ENCODE measurements at regions not wholly inside any gene's neighbourhood (a gene's known extent, or its start where the extent isn't known, plus 50 kb on each side); places are given as distances from the start of the nearest gene placed in this dataset.

GRCh38 chr7:125465527-125465926 is 535.9 kb upstream of the POT1 start:
- ATAC-seq = no peak
- peak; percentile 18; the same call in 1 of the 2 replicates for TF ChIP-seq TCF4 (CRISPR knock-in tag; IDR thresholded peaks at IDR 0.05; ENCODE audit: borderline replicate concordance)
- TF ChIP-seq RARB (CRISPR knock-in tag; IDR thresholded peaks at IDR 0.05) = no peak

- no peak for ATAC-seq
- TF ChIP-seq ZC3H10 (CRISPR knock-in tag; IDR thresholded peaks at IDR 0.05) (no peak), ZFP3 (CRISPR knock-in tag; IDR thresholded peaks at IDR 0.05) (no peak), SNAI2 (CRISPR knock-in tag; IDR thresholded peaks at IDR 0.05) (no peak), OSR1 (CRISPR knock-in tag; IDR thresholded peaks at IDR 0.05) (no peak), GLIS3 (CRISPR knock-in tag; IDR thresholded peaks at IDR 0.05) (no peak), ISL1 (CRISPR knock-in tag; IDR thresholded peaks at IDR 0.05) (no peak), ESRRG (CRISPR knock-in tag; IDR thresholded peaks at IDR 0.05) (no peak), TCF4 (CRISPR knock-in tag; IDR thresholded peaks at IDR 0.05; ENCODE audit: borderline replicate concordance) (no peak), ZNF70 (CRISPR knock-in tag; IDR thresholded peaks at IDR 0.05) (no peak), ZFP30 (CRISPR knock-in tag; IDR thresholded peaks at IDR 0.05) (no peak), CSDC2 (CRISPR knock-in tag; IDR thresholded peaks at IDR 0.05) (no peak), ZNF8 (CRISPR knock-in tag; IDR thresholded peaks at IDR 0.05) (no peak), TSHZ2 (CRISPR knock-in tag; IDR thresholded peaks at IDR 0.05) (no peak), POU6F1 (CRISPR knock-in tag; IDR thresholded peaks at IDR 0.05; ENCODE audit: borderline replicate concordance, low read depth) (no peak), ARNTL (CRISPR knock-in tag; IDR thresholded peaks at IDR 0.05; ENCODE audit: borderline replicate concordance, low read depth) (no peak), ZNF565 (CRISPR knock-in tag; conservative IDR thresholded peaks at IDR 0.05; ENCODE audit: low read depth) (no peak), PPARA (CRISPR knock-in tag; IDR thresholded peaks at IDR 0.05; ENCODE audit: borderline replicate concordance) (no peak)
Observed at GRCh38 chr7:125462615-125463014, 533.0 kb upstream of the POT1 start.

GRCh38 chr7:125459038-125459437 is 529.4 kb upstream of the POT1 start:
- TF ChIP-seq ZNF8 (CRISPR knock-in tag; IDR thresholded peaks at IDR 0.05) (no peak), RARB (CRISPR knock-in tag; IDR thresholded peaks at IDR 0.05) (no peak), BACH2 (CRISPR knock-in tag; IDR thresholded peaks at IDR 0.05; ENCODE audit: borderline replicate concordance) (no peak), ARNTL (CRISPR knock-in tag; IDR thresholded peaks at IDR 0.05; ENCODE audit: borderline replicate concordance, low read depth) (no peak), GLIS3 (CRISPR knock-in tag; IDR thresholded peaks at IDR 0.05) (no peak), PATZ1 (CRISPR knock-in tag; IDR thresholded peaks at IDR 0.05; ENCODE audit: borderline replicate concordance) (no peak), OSR1 (CRISPR knock-in tag; IDR thresholded peaks at IDR 0.05) (no peak)
- no peak for ATAC-seq

- ATAC-seq = no peak
- no peak for TF ChIP-seq ESRRG (CRISPR knock-in tag; IDR thresholded peaks at IDR 0.05)
- no peak for TF ChIP-seq ARNTL (CRISPR knock-in tag; IDR thresholded peaks at IDR 0.05; ENCODE audit: borderline replicate concordance, low read depth)
- no peak for TF ChIP-seq CSDC2 (CRISPR knock-in tag; IDR thresholded peaks at IDR 0.05)
- no peak for TF ChIP-seq TSHZ2 (CRISPR knock-in tag; IDR thresholded peaks at IDR 0.05)
- TF ChIP-seq GLIS3 (CRISPR knock-in tag; IDR thresholded peaks at IDR 0.05) = no peak
- TF ChIP-seq ISL1 (CRISPR knock-in tag; IDR thresholded peaks at IDR 0.05) = no peak
- no peak for TF ChIP-seq PATZ1 (CRISPR knock-in tag; IDR thresholded peaks at IDR 0.05; ENCODE audit: borderline replicate concordance)
- TF ChIP-seq CREB5 (CRISPR knock-in tag; IDR thresholded peaks at IDR 0.05; ENCODE audit: low read depth) = no peak
Observed at GRCh38 chr7:125450749-125451148, 521.1 kb upstream of the POT1 start.
